ENCODE measurements at regions not wholly inside any gene's neighbourhood (a gene's known extent, or its start where the extent isn't known, plus 50 kb on each side); places are given as distances from the start of the nearest gene placed in this dataset.

- no peak for DNase-seq
Measured at GRCh38 chr12:88985011-88985410, 367.3 kb downstream of the DUSP6 start.

GRCh38 chr12:88982694-88983093 is 369.6 kb downstream of the DUSP6 start:
- no peak for DNase-seq

GRCh38 chr12:88977115-88977514 is 375.2 kb downstream of the DUSP6 start:
- DNase-seq: no peak

- no peak for DNase-seq
Measured at GRCh38 chr12:88973998-88974397, 378.3 kb downstream of the DUSP6 start.

- no peak for DNase-seq
Measured at GRCh38 chr12:88970740-88971139, 381.6 kb downstream of the DUSP6 start.

- no peak for DNase-seq
Measured at GRCh38 chr12:88969127-88969526, 383.2 kb downstream of the DUSP6 start.

- peak in 2 of 3 experiments; percentile 34 to 41 for DNase-seq
Measured at GRCh38 chr12:88960213-88960878, 380.1 kb upstream of the KITLG start.

- DNase-seq: peak; percentile 76 to 97 (median 97)
Measured at GRCh38 chr12:88958946-88959345, 378.7 kb upstream of the KITLG start.

- peak; percentile 40 to 85 (median 79) for DNase-seq
Measured at GRCh38 chr12:88958153-88958552, 377.9 kb upstream of the KITLG start.

- DNase-seq: no peak
Measured at GRCh38 chr12:88957358-88957757, 377.1 kb upstream of the KITLG start.

GRCh38 chr12:88955531-88955930 is 375.3 kb upstream of the KITLG start:
- DNase-seq: peak in 1 of 3 experiments; percentile 51

GRCh38 chr12:88953029-88953586 is 372.8 kb upstream of the KITLG start:
- no peak for DNase-seq

GRCh38 chr12:88952562-88952942 is 372.3 kb upstream of the KITLG start:
- DNase-seq: peak in 2 of 3 experiments; percentile 19 to 35

GRCh38 chr12:88951860-88952561 is 371.7 kb upstream of the KITLG start:
- peak in 2 of 3 experiments; percentile 33 to 48 for DNase-seq

- peak; percentile 8 to 93 (median 57) for DNase-seq
Measured at GRCh38 chr12:88951177-88951576, 370.9 kb upstream of the KITLG start.

- peak; percentile 9 to 65 (median 19) for DNase-seq
Measured at GRCh38 chr12:88947486-88948043, 367.3 kb upstream of the KITLG start.

GRCh38 chr12:88946372-88946997 is 366.2 kb upstream of the KITLG start:
- peak in 2 of 3 experiments; percentile 52 to 79 for DNase-seq

GRCh38 chr12:88945051-88945732 is 364.9 kb upstream of the KITLG start:
- peak in 1 of 3 experiments; percentile 37 for DNase-seq

- DNase-seq: no peak
Measured at GRCh38 chr12:88944397-88944796, 364.1 kb upstream of the KITLG start.

GRCh38 chr12:88940854-88941253 is 360.6 kb upstream of the KITLG start:
- no peak for DNase-seq

- peak in 1 of 3 experiments; percentile 17 for DNase-seq
Measured at GRCh38 chr12:88935856-88936255, 355.6 kb upstream of the KITLG start.

- DNase-seq: peak in 1 of 3 experiments; percentile 23
Measured at GRCh38 chr12:88934163-88934747, 354.0 kb upstream of the KITLG start.
